ENCODE measurements at regions not wholly inside any gene's neighbourhood (a gene's known extent, or its start where the extent isn't known, plus 50 kb on each side); places are given as distances from the start of the nearest gene placed in this dataset.

DNA sequence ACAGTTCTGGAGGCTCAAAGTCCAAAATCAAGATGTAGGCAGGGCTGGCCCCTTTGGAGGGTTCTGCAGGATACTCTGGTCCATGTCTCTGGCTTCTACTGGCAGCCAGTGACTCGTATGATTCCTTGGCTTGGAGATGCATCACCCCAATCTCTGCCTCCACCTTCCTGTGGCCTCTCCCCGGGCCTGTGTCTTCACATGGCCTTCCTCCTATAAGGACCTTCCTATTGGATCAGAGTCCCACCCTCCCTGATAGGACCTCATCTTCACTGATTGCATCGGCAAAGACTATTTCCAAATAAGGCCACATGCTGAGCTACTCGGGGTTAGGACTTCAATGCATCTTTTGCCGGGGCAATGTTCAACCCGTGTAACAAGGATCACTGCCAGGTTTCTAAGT is 509.0 kb downstream of the CD83 start:
- Histone ChIP-seq H3F3A (replicated peaks; ENCODE audit: insufficient read depth) (no peaks in the 10 kb centered on the region), H3K36me3 (replicated peaks in 1 of 2; ENCODE audit: control insufficient read depth in 1 of 2, insufficient read depth in 2 of 2, low read length in 1 of 2) (no peaks in the 10 kb centered on the region), H3K27ac (ENCODE audit: low read depth in 2 of 2, low read length in 1 of 2) (no peak overlapping the region), H3K4me1 (ENCODE audit: control insufficient read depth in 1 of 2, insufficient read depth in 2 of 2, low read depth in 1 of 2, low read length in 1 of 2) (no peaks in the 10 kb centered on the region), H3K4me3 (ENCODE audit: low read depth in 2 of 2, low read length in 1 of 2) (no peak overlapping the region), H3K79me2 (ENCODE audit: insufficient read depth) (no peaks in the 10 kb centered on the region), H2AFZ (ENCODE audit: low read depth) (no peak overlapping the region), H3K27me3 (ENCODE audit: insufficient read depth) (no peaks in the 10 kb centered on the region), H3K9me2 (no peaks in the 10 kb centered on the region), H4K20me1 (ENCODE audit: insufficient read depth) (no peaks in the 10 kb centered on the region), H3K4me2 (no peak overlapping the region), H3K9ac (no peak overlapping the region), H3K9me3 (no peaks in the 10 kb centered on the region)
- ChIA-PET POLR2A (no interaction called here), CTCF (no interaction called here)
- 58% methylated on average over 6 of the region's 6 CpGs for WGBS (ENCODE audit: low lambda C conversion rate)
- no peak for DNase-seq
- TF ChIP-seq, protein P1, sequence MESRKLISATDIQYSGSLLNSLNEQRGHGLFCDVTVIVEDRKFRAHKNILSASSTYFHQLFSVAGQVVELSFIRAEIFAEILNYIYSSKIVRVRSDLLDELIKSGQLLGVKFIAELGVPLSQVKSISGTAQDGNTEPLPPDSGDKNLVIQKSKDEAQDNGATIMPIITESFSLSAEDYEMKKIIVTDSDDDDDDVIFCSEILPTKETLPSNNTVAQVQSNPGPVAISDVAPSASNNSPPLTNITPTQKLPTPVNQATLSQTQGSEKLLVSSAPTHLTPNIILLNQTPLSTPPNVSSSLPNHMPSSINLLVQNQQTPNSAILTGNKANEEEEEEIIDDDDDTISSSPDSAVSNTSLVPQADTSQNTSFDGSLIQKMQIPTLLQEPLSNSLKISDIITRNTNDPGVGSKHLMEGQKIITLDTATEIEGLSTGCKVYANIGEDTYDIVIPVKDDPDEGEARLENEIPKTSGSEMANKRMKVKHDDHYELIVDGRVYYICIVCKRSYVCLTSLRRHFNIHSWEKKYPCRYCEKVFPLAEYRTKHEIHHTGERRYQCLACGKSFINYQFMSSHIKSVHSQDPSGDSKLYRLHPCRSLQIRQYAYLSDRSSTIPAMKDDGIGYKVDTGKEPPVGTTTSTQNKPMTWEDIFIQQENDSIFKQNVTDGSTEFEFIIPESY (IDR thresholded peaks at IDR 0.05; ENCODE audit: borderline replicate concordance, low read depth) = no peak
- TF ChIP-seq RCOR1 (IDR thresholded peaks at IDR 0.05; ENCODE audit: low read length) (no peak), RAD21 (IDR thresholded peaks at IDR 0.05; ENCODE audit: low read length) (no peak), SIN3A (IDR thresholded peaks at IDR 0.05; ENCODE audit: borderline replicate concordance, low read depth, low read length) (no peak), IRF3 (IDR thresholded peaks at IDR 0.05; ENCODE audit: low read depth, low read length) (no peak), TCF12 (IDR thresholded peaks at IDR 0.05) (no peak), EZH2phosphoT487 (IDR thresholded peaks at IDR 0.05; ENCODE audit: borderline replicate concordance, low read depth) (no peak)

DNA sequence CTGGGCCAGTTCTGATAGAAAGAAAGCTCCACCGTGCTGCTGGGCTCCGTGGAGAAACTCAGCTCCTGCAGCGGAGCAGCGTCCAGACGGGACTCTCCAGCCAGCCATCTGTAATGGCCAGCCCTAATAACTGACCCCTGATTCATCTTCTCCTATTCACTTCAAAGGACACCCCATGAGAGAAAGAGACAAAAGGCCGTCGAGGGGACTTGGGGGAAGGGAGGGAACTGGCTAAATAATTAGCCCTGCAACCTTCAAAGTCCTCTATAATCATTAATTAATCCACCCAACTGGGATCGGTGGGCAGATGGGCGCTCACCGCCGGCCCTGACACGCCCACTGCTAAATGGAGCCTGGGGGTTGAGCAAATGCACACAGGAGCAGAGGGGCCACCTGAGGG is 512.4 kb downstream of the CD83 start:
- TF ChIP-seq NRF1 (IDR thresholded peaks at IDR 0.05; ENCODE audit: low read depth, low read length) = no peak
- Histone ChIP-seq H3K36me3 (replicated peaks in 1 of 2; ENCODE audit: control insufficient read depth in 1 of 2, insufficient read depth in 2 of 2, low read length in 1 of 2) (no peaks in the 10 kb centered on the region), H3K4me1 (ENCODE audit: control insufficient read depth in 1 of 2, insufficient read depth in 2 of 2, low read depth in 1 of 2, low read length in 1 of 2) (peaks cover 0 to 2% of the 10 kb centered on the region in 2 experiments; a peak in 1 of 4 replicates), H3K79me2 (ENCODE audit: insufficient read depth) (no peaks in the 10 kb centered on the region), H4K20me1 (ENCODE audit: insufficient read depth) (no peaks in the 10 kb centered on the region), H3K4me2 (no peak overlapping the region), H3K9me2 (no peaks in the 10 kb centered on the region), H3K9me3 (no peaks in the 10 kb centered on the region), H3K4me3 (ENCODE audit: low read depth in 2 of 2, low read length in 1 of 2) (no peak overlapping the region), H3K9ac (no peak overlapping the region), H3F3A (replicated peaks; ENCODE audit: insufficient read depth) (no peaks in the 10 kb centered on the region), H3K27me3 (ENCODE audit: insufficient read depth) (no peaks in the 10 kb centered on the region), H3K27ac (ENCODE audit: low read depth in 2 of 2, low read length in 1 of 2) (no peak overlapping the region), H2AFZ (ENCODE audit: low read depth) (no peak overlapping the region)
- CTCF ChIA-PET = no interaction called here
- no peak for DNase-seq
- WGBS (ENCODE audit: low lambda C conversion rate) = 38% methylated on average over 7 of the region's 12 CpGs
- POLR2A ChIA-PET = no interaction called here

DNA sequence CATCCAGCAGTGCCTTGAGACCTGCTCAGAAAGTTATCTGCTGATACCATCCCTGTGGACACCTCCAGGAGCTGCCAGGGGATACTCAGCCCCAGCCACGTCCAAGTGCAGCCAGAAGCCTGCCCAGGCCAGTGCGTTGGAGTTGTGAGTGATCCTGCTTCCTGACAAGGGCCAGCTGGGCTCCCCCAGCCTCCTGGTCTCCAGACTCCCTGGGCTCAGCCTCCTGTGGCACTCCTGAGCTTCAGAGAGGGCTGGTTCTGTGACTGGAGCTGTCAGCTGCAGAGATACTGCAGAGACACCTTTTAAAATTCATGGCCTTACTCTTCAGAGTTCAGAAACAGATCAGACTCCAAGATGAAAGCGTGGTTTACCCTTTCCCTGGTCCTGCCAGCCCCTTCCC is 515.9 kb downstream of the CD83 start:
- ChIA-PET CTCF (interaction anchor here (0.6 kb wide), 1 partner anchor 259 kb away, joined by 3 read pairs; no protein-coding TSS in a partner anchor), POLR2A (no interaction called here)
- Histone ChIP-seq H3F3A (replicated peaks; ENCODE audit: insufficient read depth) (no peaks in the 10 kb centered on the region), H3K9me2 (no peaks in the 10 kb centered on the region), H4K20me1 (ENCODE audit: insufficient read depth) (no peaks in the 10 kb centered on the region), H3K27me3 (ENCODE audit: insufficient read depth) (no peaks in the 10 kb centered on the region), H3K36me3 (replicated peaks in 1 of 2; ENCODE audit: control insufficient read depth in 1 of 2, insufficient read depth in 2 of 2, low read length in 1 of 2) (no peaks in the 10 kb centered on the region), H3K4me1 (ENCODE audit: control insufficient read depth in 1 of 2, insufficient read depth in 2 of 2, low read depth in 1 of 2, low read length in 1 of 2) (peaks cover 0 to 2% of the 10 kb centered on the region in 2 experiments; a peak in 2 of 4 replicates), H3K9me3 (no peaks in the 10 kb centered on the region), H3K79me2 (ENCODE audit: insufficient read depth) (no peaks in the 10 kb centered on the region), H3K4me3 (ENCODE audit: low read depth in 2 of 2, low read length in 1 of 2) (no peak overlapping the region), H3K4me2 (no peak overlapping the region), H3K9ac (no peak overlapping the region), H2AFZ (ENCODE audit: low read depth) (no peak overlapping the region), H3K27ac (ENCODE audit: low read depth in 2 of 2, low read length in 1 of 2) (no peak overlapping the region)
- DNase-seq = no peak
- WGBS (ENCODE audit: low lambda C conversion rate) = 8% methylated on average over 1 of the region's 3 CpGs
- no peak for TF ChIP-seq PBX3 (IDR thresholded peaks at IDR 0.05)
- no peak for TF ChIP-seq EZH2phosphoT487 (IDR thresholded peaks at IDR 0.05; ENCODE audit: borderline replicate concordance, low read depth)
- no peak for TF ChIP-seq NRF1 (IDR thresholded peaks at IDR 0.05; ENCODE audit: low read depth, low read length)
- TF ChIP-seq, protein P2, sequence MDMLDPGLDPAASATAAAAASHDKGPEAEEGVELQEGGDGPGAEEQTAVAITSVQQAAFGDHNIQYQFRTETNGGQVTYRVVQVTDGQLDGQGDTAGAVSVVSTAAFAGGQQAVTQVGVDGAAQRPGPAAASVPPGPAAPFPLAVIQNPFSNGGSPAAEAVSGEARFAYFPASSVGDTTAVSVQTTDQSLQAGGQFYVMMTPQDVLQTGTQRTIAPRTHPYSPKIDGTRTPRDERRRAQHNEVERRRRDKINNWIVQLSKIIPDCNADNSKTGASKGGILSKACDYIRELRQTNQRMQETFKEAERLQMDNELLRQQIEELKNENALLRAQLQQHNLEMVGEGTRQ (IDR thresholded peaks at IDR 0.05; ENCODE audit: borderline replicate concordance, low read depth, low read length) = no peak

Measured in SK-N-SH (cell line).